ENCODE measurements at regions not wholly inside any gene's neighbourhood (a gene's known extent, or its start where the extent isn't known, plus 50 kb on each side); places are given as distances from the start of the nearest gene placed in this dataset.
A peak's percentile ranks its signal among the peaks of the same experiment; 100 is the strongest.

- Histone ChIP-seq H2BK5ac (ENCODE audit: low read depth, low read length, poor library complexity, severe bottlenecking) (no peak overlapping the region), H3K79me1 (ENCODE audit: low read depth in 1 of 2, low read length in 2 of 2) (no peaks in the 10 kb centered on the region), H3K4me3 (ENCODE audit: insufficient read depth, low read depth, low read length) (no peak overlapping the region), H3K36me3 (ENCODE audit: control insufficient read depth, insufficient read depth, low read length) (no peaks in the 10 kb centered on the region), H3K9me1 (ENCODE audit: insufficient read depth, low read length) (no peaks in the 10 kb centered on the region), H3K14ac (replicated peaks; ENCODE audit: low read depth, low read length) (no peak overlapping the region), H2AFZ (replicated peaks; ENCODE audit: low read length, poor library complexity) (no peak overlapping the region), H2BK120ac (ENCODE audit: low read depth, low read length) (no peak overlapping the region), H4K5ac (ENCODE audit: low read depth, low read length) (no peak overlapping the region), H2AK9ac (replicated peaks; ENCODE audit: low read depth, low read length, poor library complexity) (no peak overlapping the region), H2BK15ac (ENCODE audit: low read depth, low read length) (no peak overlapping the region), H4K20me1 (ENCODE audit: insufficient read depth, low read length) (no peaks in the 10 kb centered on the region), H3K9ac (ENCODE audit: low read depth, low read length) (no peak overlapping the region), H3K4me1 (ENCODE audit: control insufficient read depth, insufficient read depth, low read length) (no peaks in the 10 kb centered on the region), H3K4ac (ENCODE audit: low read depth, low read length) (no peak overlapping the region), H3K27me3 (ENCODE audit: control insufficient read depth, insufficient read depth, low read length) (no peaks in the 10 kb centered on the region), H4K8ac (ENCODE audit: low read depth in 2 of 2, low read length in 2 of 2) (no peak overlapping the region), H2BK20ac (ENCODE audit: low read depth, low read length) (no peak overlapping the region), H3K27ac (ENCODE audit: insufficient read depth, low read length) (no peak overlapping the region), H3K18ac (ENCODE audit: low read depth, low read length) (no peak overlapping the region), H3K9me3 (ENCODE audit: control insufficient read depth, insufficient read depth, low read length) (no peaks in the 10 kb centered on the region), H4K91ac (ENCODE audit: insufficient read depth, low read depth, low read length) (no peak overlapping the region), H2AK5ac (ENCODE audit: low read depth, low read length) (no peak overlapping the region), H3K23ac (ENCODE audit: low read depth, low read length) (no peak overlapping the region), H3K56ac (ENCODE audit: extremely low read depth, insufficient read depth, low read length) (no peak overlapping the region), H3K4me2 (ENCODE audit: low read depth, low read length) (no peak overlapping the region)
- CTCF ChIA-PET = interaction anchor here (0.6 kb wide), 1 partner anchor 74 kb away, joined by 3 read pairs; no protein-coding TSS in a partner anchor
- ATAC-seq (ENCODE audit: low read depth) (no peak), DNase-seq (peak; percentile 7)
- TF ChIP-seq CEBPB (IDR thresholded peaks at IDR 0.05; ENCODE audit: low read depth, low read length) (no peak), MXI1 (IDR thresholded peaks at IDR 0.05; ENCODE audit: borderline replicate concordance, low read depth, low read length) (no peak), CHD1 (IDR thresholded peaks at IDR 0.05; ENCODE audit: low read depth, low read length) (no peak), RFX5 (IDR thresholded peaks at IDR 0.05; ENCODE audit: low read depth, low read length) (no peak)
- WGBS, 2 experiments (ENCODE audit: extremely low coverage in 2 of 2, insufficient read length in 1 of 2) = no CpG with 5 or more reads among the region's 4 CpGs
- intact Hi-C loops (cut with micrococcal nuclease) (no loop called here), in situ Hi-C loops (cut with MboI; ENCODE audit: low sequenced_read_pairs) (no loop called here), dilution Hi-C loops (cut with HindIII; ENCODE audit: low sequenced_read_pairs, unreplicated experiment) (no loop called here)
- BruUV-seq (replicated peaks) = no TSS peak
- POLR2A ChIA-PET (ENCODE audit: unreplicated experiment) = no interaction called here
These were observed 526.2 kb downstream of the MRPL39 start for GRCh38 chr21:25081096-25081495.

Measured in IMR-90 (cell line).